IMR-90 (cell line): ENCODE measurements at regions not wholly inside any gene's neighbourhood (a gene's known extent, or its start where the extent isn't known, plus 50 kb on each side); places are given as distances from the start of the nearest gene placed in this dataset.

Source experiments
- ATAC-seq: fragments of 200-7000 bp; cut with Tn5 transposase; 2 replicates; pipeline ENCODE4 v1.9.1; 2020; ENCODE audit warnings: low read depth, mild to moderate bottlenecking, moderate library complexity
- BruUV-seq: library from RNA; stranded (reverse); fragments of 400-500 nt; replicated peaks from 2 replicates; lab custom pipeline; 2021; lab: Mats Ljungman, UMichigan
- CTCF ChIA-PET: fragments of 300-600 bp; formaldehyde crosslinking; extraction: SDS; loops from one replicate; lab custom pipeline; 2021; ENCODE audit warnings: antibody characterized with exemption; lab: Yijun Ruan, JAX
- POLR2A ChIA-PET: fragments of 300-600 bp; sonication (Branson Sonifier 250); formaldehyde crosslinking; loops from one replicate; lab custom pipeline; 2022; ENCODE audit warnings: antibody characterized with exemption; ENCODE audit not compliant: unreplicated experiment; lab: Charles Lee
- DNase-seq: peaks from one replicate; pipeline ENCODE4 v3.0.0; 2013
- H2AFZ ChIP-seq: replicated peaks from 2 replicates; pipeline ENCODE3; 2013; ENCODE audit warnings: low read length, mild to moderate bottlenecking; ENCODE audit not compliant: poor library complexity
- H2AK5ac ChIP-seq: 2 replicates; pipeline ENCODE4 v1.6.1; 2013; ENCODE audit warnings: low read depth, low read length, inconsistent platforms
- H2AK9ac ChIP-seq: replicated peaks from 2 replicates; pipeline ENCODE3; 2013; ENCODE audit warnings: mild to moderate bottlenecking, low read depth, low read length, moderate library complexity; ENCODE audit not compliant: poor library complexity
- H2BK120ac ChIP-seq: 2 replicates; pipeline ENCODE4 v1.6.1; 2013; ENCODE audit warnings: low read depth, low read length, inconsistent platforms
- H2BK15ac ChIP-seq: 3 replicates; pipeline ENCODE4 v1.6.1; 2013; ENCODE audit warnings: low read depth, low read length, inconsistent platforms
- H2BK20ac ChIP-seq: 2 replicates; pipeline ENCODE4 v1.6.1; 2013; ENCODE audit warnings: low read depth, mild to moderate bottlenecking, inconsistent platforms, low read length, moderate library complexity
- H2BK5ac ChIP-seq: 2 replicates; pipeline ENCODE4 v1.6.1; 2013; ENCODE audit warnings: mild to moderate bottlenecking, low read depth, low read length, inconsistent platforms; ENCODE audit not compliant: poor library complexity, severe bottlenecking
- H3K14ac ChIP-seq: replicated peaks from 2 replicates; pipeline ENCODE4 v1.6.1; 2013; ENCODE audit warnings: low read depth, low read length, inconsistent platforms
- H3K18ac ChIP-seq: 2 replicates; pipeline ENCODE4 v1.6.1; 2013; ENCODE audit warnings: low read depth, low read length, control low read depth
- H3K23ac ChIP-seq: 2 replicates; pipeline ENCODE4 v1.6.1; 2013; ENCODE audit warnings: low read depth, low read length, inconsistent platforms
- H3K27ac ChIP-seq: 2 replicates; pipeline ENCODE4 v1.5.1; 2013; ENCODE audit warnings: mild to moderate bottlenecking, control low read depth, low read length; ENCODE audit not compliant: insufficient read depth
- H3K27me3 ChIP-seq: 2 replicates; pipeline ENCODE4 v1.6.1; 2013; ENCODE audit warnings: low read length; ENCODE audit not compliant: control insufficient read depth, insufficient read depth
- H3K36me3 ChIP-seq: 2 replicates; pipeline ENCODE4 v1.6.1; 2013; ENCODE audit warnings: low read length, mixed read lengths; ENCODE audit not compliant: control insufficient read depth, insufficient read depth
- H3K4ac ChIP-seq: 2 replicates; pipeline ENCODE4 v1.6.1; 2013; ENCODE audit warnings: low read depth, low read length, inconsistent platforms
- H3K4me1 ChIP-seq: 2 replicates; pipeline ENCODE4 v1.6.1; 2013; ENCODE audit warnings: low read length, mixed read lengths; ENCODE audit not compliant: control insufficient read depth, insufficient read depth
- H3K4me2 ChIP-seq: 2 replicates; pipeline ENCODE4 v1.6.1; 2013; ENCODE audit warnings: low read depth, mild to moderate bottlenecking, control low read depth, low read length, moderate library complexity
- H3K4me3 ChIP-seq: 2 replicates; pipeline ENCODE4 v1.5.1; 2013; ENCODE audit warnings: low read depth, mild to moderate bottlenecking, control low read depth, low read length, moderate library complexity; ENCODE audit not compliant: insufficient read depth
- H3K56ac ChIP-seq: 2 replicates; pipeline ENCODE4 v1.6.1; 2013; ENCODE audit warnings: low read length, inconsistent platforms; ENCODE audit not compliant: insufficient read depth; ENCODE audit errors: extremely low read depth
- H3K79me1 ChIP-seq, 2 experiments: 2 replicates each; pipeline ENCODE4 v1.6.1; 2013; ENCODE audit warnings: low read length in 2 of 2, inconsistent platforms in 1 of 2, low read depth in 1 of 2
- H3K9ac ChIP-seq: 2 replicates; pipeline ENCODE4 v1.6.1; 2013; ENCODE audit warnings: low read depth, low read length, control low read depth
- H3K9me1 ChIP-seq: 2 replicates; pipeline ENCODE4 v1.6.1; 2013; ENCODE audit warnings: low read length, inconsistent platforms; ENCODE audit not compliant: insufficient read depth
- H3K9me3 ChIP-seq: 2 replicates; pipeline ENCODE4 v1.6.1; 2013; ENCODE audit warnings: low read length; ENCODE audit not compliant: control insufficient read depth, insufficient read depth
- H4K20me1 ChIP-seq: 2 replicates; pipeline ENCODE4 v1.6.1; 2013; ENCODE audit warnings: low read length, inconsistent platforms; ENCODE audit not compliant: insufficient read depth
- H4K5ac ChIP-seq: 2 replicates; pipeline ENCODE4 v1.6.1; 2013; ENCODE audit warnings: mild to moderate bottlenecking, low read depth, low read length, control low read depth
- H4K8ac ChIP-seq, 2 experiments: 2 replicates each; pipeline ENCODE4 v1.6.1; 2013; ENCODE audit warnings: low read depth in 2 of 2, low read length in 2 of 2, control low read depth in 1 of 2, inconsistent platforms in 1 of 2
- H4K91ac ChIP-seq: 2 replicates; pipeline ENCODE4 v1.6.1; 2013; ENCODE audit warnings: low read depth, low read length, inconsistent platforms; ENCODE audit not compliant: insufficient read depth
- CEBPB ChIP-seq: IDR thresholded peaks from 2 replicates; pipeline ENCODE4 v1.6.1; 2012; ENCODE audit warnings: low read depth, low read length, improper control_type of control experiment
- CHD1 ChIP-seq: IDR thresholded peaks from 2 replicates; pipeline ENCODE4 v1.6.1; 2012; ENCODE audit warnings: low read depth, low read length, improper control_type of control experiment
- FOS ChIP-seq: fragments of 150-350 bp; IDR thresholded peaks from 2 replicates; pipeline ENCODE4 v1.6.1; 2016; ENCODE audit warnings: low read depth, low read length
- MXI1 ChIP-seq: IDR thresholded peaks from 2 replicates; pipeline ENCODE4 v1.6.1; 2012; ENCODE audit warnings: low read depth, mild to moderate bottlenecking, low read length, moderate library complexity, borderline replicate concordance
- NFE2L2 ChIP-seq: fragments of 150-350 bp; IDR thresholded peaks from 2 replicates; pipeline ENCODE4 v1.6.1; 2016; ENCODE audit warnings: low read depth, mild to moderate bottlenecking, low read length
- RFX5 ChIP-seq: IDR thresholded peaks from 2 replicates; pipeline ENCODE4 v1.8.0; 2012; ENCODE audit warnings: low read depth, mild to moderate bottlenecking, low read length, moderate library complexity
- dilution Hi-C: fragments of 300-500 bp; cut with HindIII; formaldehyde crosslinking; loops from one replicate; pipeline ENCODE4 v1.14.3; 2018; ENCODE audit warnings: low sequenced_read_pairs; ENCODE audit not compliant: unreplicated experiment
- in situ Hi-C: fragments of 300-500 bp; cut with MboI; formaldehyde crosslinking; loops from 3 replicates; pipeline ENCODE4 v1.14.3; 2019; ENCODE audit warnings: low sequenced_read_pairs, inconsistent platforms, mixed read lengths
- intact Hi-C: fragments of 100-400 bp; cut with micrococcal nuclease; formaldehyde crosslinking; loops from 2 replicates; pipeline ENCODE4 v1.10.0; 2022

- Histone ChIP-seq H4K8ac (no peak overlapping the region), H2AK9ac (no peak overlapping the region), H2AFZ (no peak overlapping the region), H3K4me2 (no peak overlapping the region), H3K27me3 (no peaks in the 10 kb centered on the region), H3K18ac (no peak overlapping the region), H2BK5ac (no peak overlapping the region), H2BK20ac (no peak overlapping the region), H3K4me3 (no peak overlapping the region), H4K5ac (no peak overlapping the region), H3K4me1 (peaks cover 2% of the 10 kb centered on the region), H2BK15ac (no peak overlapping the region), H3K14ac (no peak overlapping the region), H3K23ac (no peak overlapping the region), H3K9ac (no peak overlapping the region), H3K56ac (no peak overlapping the region), H3K4ac (no peak overlapping the region), H3K36me3 (no peaks in the 10 kb centered on the region), H2AK5ac (no peak overlapping the region), H4K91ac (no peak overlapping the region), H3K9me1 (no peaks in the 10 kb centered on the region), H2BK120ac (no peak overlapping the region), H4K20me1 (no peaks in the 10 kb centered on the region), H3K27ac (no peak overlapping the region), H3K9me3 (no peaks in the 10 kb centered on the region), H3K79me1 (no peaks in the 10 kb centered on the region)
- TF ChIP-seq MXI1 (no peak), FOS (no peak), NFE2L2 (no peak), RFX5 (no peak), CHD1 (no peak), CEBPB (no peak)
- ATAC-seq (no peak), DNase-seq (no peak)
- in situ Hi-C loops = no loop called here
- dilution Hi-C loops = no loop called here
- intact Hi-C loops = no loop called here
- BruUV-seq = no TSS peak
- ChIA-PET POLR2A (no interaction called here), CTCF (interaction anchor here (0.9 kb wide), 1 partner anchor 67 kb away, joined by 3 read pairs; no protein-coding TSS in a partner anchor)
Observed at GRCh38 chr18:41872206-41872605, 82.8 kb upstream of the PIK3C3 start.
